Breast epithelium (tissue), 3 donors: ENCODE measurements at regions not wholly inside any gene's neighbourhood (a gene's known extent, or its start where the extent isn't known, plus 50 kb on each side); places are given as distances from the start of the nearest gene placed in this dataset.

Source experiments
- POLR2AphosphoS5 ChIP-seq, 3 donors: sonication (generic); formaldehyde crosslinking; IDR thresholded peaks; one replicate each; pipeline ENCODE4 v1.6.1; 2017; ENCODE audit warnings: antibody characterized with exemption in 3 of 3
- TF ChIP-seq, protein P1 (sequence below), 3 donors: fragments of 450-650 bp; IDR thresholded peaks; one replicate each; pipeline ENCODE4 v1.5.1; 2016 to 2017; ENCODE audit warnings: antibody characterized with exemption in 3 of 3, mild to moderate bottlenecking in 3 of 3, moderate library complexity in 3 of 3

DNA sequence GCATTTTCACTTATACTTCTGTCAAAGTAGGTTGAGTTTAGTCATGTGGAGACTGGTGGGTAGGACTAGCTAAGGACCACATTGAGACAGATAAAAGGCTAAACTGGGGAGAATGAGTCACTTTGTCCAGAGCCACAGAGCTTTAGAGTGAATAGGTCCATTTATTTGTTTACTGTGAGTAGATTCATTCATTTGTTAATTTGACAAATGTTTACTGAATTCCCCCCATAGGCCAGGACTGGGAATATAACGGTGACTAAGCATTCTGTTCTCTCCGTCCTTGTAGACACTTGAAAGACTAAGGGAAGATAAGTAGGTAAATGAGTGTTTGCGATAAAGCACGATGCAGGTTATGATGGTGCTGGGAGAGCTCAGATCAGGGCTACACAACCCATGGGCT lies 699.7 kb upstream of the ID4 start:
- no peak for TF ChIP-seq POLR2AphosphoS5 (IDR thresholded peaks at IDR 0.05)
- TF ChIP-seq, protein P1, sequence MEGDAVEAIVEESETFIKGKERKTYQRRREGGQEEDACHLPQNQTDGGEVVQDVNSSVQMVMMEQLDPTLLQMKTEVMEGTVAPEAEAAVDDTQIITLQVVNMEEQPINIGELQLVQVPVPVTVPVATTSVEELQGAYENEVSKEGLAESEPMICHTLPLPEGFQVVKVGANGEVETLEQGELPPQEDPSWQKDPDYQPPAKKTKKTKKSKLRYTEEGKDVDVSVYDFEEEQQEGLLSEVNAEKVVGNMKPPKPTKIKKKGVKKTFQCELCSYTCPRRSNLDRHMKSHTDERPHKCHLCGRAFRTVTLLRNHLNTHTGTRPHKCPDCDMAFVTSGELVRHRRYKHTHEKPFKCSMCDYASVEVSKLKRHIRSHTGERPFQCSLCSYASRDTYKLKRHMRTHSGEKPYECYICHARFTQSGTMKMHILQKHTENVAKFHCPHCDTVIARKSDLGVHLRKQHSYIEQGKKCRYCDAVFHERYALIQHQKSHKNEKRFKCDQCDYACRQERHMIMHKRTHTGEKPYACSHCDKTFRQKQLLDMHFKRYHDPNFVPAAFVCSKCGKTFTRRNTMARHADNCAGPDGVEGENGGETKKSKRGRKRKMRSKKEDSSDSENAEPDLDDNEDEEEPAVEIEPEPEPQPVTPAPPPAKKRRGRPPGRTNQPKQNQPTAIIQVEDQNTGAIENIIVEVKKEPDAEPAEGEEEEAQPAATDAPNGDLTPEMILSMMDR (IDR thresholded peaks at IDR 0.05): no peak
